GM12891 (cell line): ENCODE measurements at regions not wholly inside any gene's neighbourhood (a gene's known extent, or its start where the extent isn't known, plus 50 kb on each side); places are given as distances from the start of the nearest gene placed in this dataset.

Experiments used
- POLR2A ChIP-seq: IDR thresholded peaks from 2 replicates; pipeline ENCODE4 v1.6.1; 2011; ENCODE audit warnings: low read depth, low read length, control low read depth
- POLR2AphosphoS5 ChIP-seq: IDR thresholded peaks from 2 replicates; pipeline ENCODE4 v1.6.1; 2011; ENCODE audit warnings: low read depth, low read length, control low read depth

DNA sequence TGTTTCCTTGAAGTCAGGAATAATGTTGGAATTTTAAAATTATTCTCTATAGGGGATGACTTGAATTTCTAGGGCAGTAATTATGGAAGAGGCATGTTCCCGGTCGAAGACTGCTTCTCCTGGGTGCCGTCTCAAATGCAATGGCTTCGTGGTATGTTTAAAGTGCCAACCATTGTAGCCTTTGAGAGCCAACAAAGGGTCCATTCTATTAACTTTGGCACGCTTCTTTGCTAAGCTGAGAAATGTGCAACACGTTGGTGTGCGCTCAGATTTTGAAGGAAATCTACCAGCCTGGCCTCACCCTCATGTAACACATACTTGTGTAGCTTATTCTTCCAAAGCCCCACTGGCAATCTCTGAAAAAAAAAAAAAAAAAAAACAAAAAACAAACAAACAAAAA lies 221.2 kb upstream of the ANKH start:
- TF ChIP-seq POLR2A (no peak), POLR2AphosphoS5 (no peak)
